Endothelial cell of umbilical vein (primary cell): ENCODE measurements at regions not wholly inside any gene's neighbourhood (a gene's known extent, or its start where the extent isn't known, plus 50 kb on each side); places are given as distances from the start of the nearest gene placed in this dataset.

Source experiments
- BruUV-seq: library from RNA; stranded (reverse); fragments of 400-500 nt; replicated peaks from 2 replicates; lab custom pipeline; 2021; lab: Mats Ljungman, UMichigan
- CTCF ChIA-PET: fragments of 300-600, 350-600 bp; sonication (Branson Sonifier 250); formaldehyde crosslinking; loops from one replicate; lab custom pipeline; 2021; ENCODE audit warnings: antibody characterized with exemption, inconsistent platforms; lab: Charles Lee
- POLR2A ChIA-PET: fragments of 300-600, 350-600 bp; sonication (Branson Sonifier 250); formaldehyde crosslinking; loops from one replicate; lab custom pipeline; 2021; ENCODE audit warnings: antibody characterized with exemption, inconsistent platforms; lab: Charles Lee
- DNase-seq: peaks from one replicate; pipeline ENCODE4 v3.0.0-alpha.2; 2011; ENCODE audit warnings: low read depth, low spot score
- FAIRE-seq: peaks from 2 replicates; lab custom pipeline; 2011; peaks lifted over from hg19 to GRCh38; lab: Jason Lieb, UNC
- H2AFZ ChIP-seq: 2 replicates; pipeline ENCODE4 v1.6.0; 2012; ENCODE audit warnings: low read depth, low read length, control low read depth, inconsistent platforms
- H3K27ac ChIP-seq: 2 replicates; pipeline ENCODE4 v1.5.1; 2011; ENCODE audit warnings: low read depth, mild to moderate bottlenecking, control low read depth, low read length, moderate library complexity; ENCODE audit not compliant: insufficient read depth
- H3K27me3 ChIP-seq, 2 experiments: 2 replicates each; pipeline versions ENCODE4 v1.6.0 to v1.6.1; 2011; ENCODE audit warnings: low read length in 2 of 2, mixed read lengths in 1 of 2; ENCODE audit not compliant: control insufficient read depth in 2 of 2, insufficient read depth in 2 of 2
- H3K36me3 ChIP-seq, 2 experiments: 2 replicates in 1 of 2; 3 replicates in 1 of 2; pipeline ENCODE4 v1.5.1; 2011; ENCODE audit warnings: low read length in 2 of 2, mild to moderate bottlenecking in 1 of 2, moderate library complexity in 1 of 2; ENCODE audit not compliant: control insufficient read depth in 2 of 2, insufficient read depth in 2 of 2; ENCODE audit errors: extremely low read depth in 1 of 2
- H3K4me1 ChIP-seq: 3 replicates; pipeline ENCODE4 v1.5.1; 2011; ENCODE audit warnings: mild to moderate bottlenecking, low read length; ENCODE audit not compliant: control insufficient read depth, insufficient read depth; ENCODE audit errors: extremely low read depth
- H3K4me2 ChIP-seq: 2 replicates; pipeline ENCODE4 v1.6.1; 2011; ENCODE audit warnings: low read length, control low read depth, mixed read lengths; ENCODE audit not compliant: insufficient read depth
- H3K4me3 ChIP-seq, 3 experiments: fragments of 200-600 bp in 1 of 3; sonication (generic), shearing (Covaris generic) in 1 of 3; replicated peaks in 1 of 3; 2 replicates each; pipeline ENCODE4 v1.5.1; 2011 to 2016; ENCODE audit warnings: control low read depth in 3 of 3, low read length in 3 of 3, mild to moderate bottlenecking in 2 of 3, inconsistent platforms in 1 of 3, low read depth in 1 of 3, moderate library complexity in 1 of 3; ENCODE audit not compliant: insufficient read depth in 1 of 3
- H3K79me2 ChIP-seq: 2 replicates; pipeline ENCODE4 v1.6.0; 2012; ENCODE audit warnings: low read length, inconsistent platforms; ENCODE audit not compliant: control insufficient read depth, insufficient read depth
- H3K9ac ChIP-seq: replicated peaks from 2 replicates; pipeline ENCODE3; 2011; ENCODE audit warnings: low read length, control low read depth; ENCODE audit not compliant: insufficient read depth; ENCODE audit errors: extremely low read depth
- H3K9me1 ChIP-seq: replicated peaks from 3 replicates; pipeline ENCODE4 v1.6.0; 2011; ENCODE audit warnings: mild to moderate bottlenecking, low read length; ENCODE audit not compliant: control insufficient read depth, insufficient read depth; ENCODE audit errors: extremely low read depth
- H3K9me3 ChIP-seq: replicated peaks from 2 replicates; pipeline ENCODE4 v1.5.1; 2012; ENCODE audit warnings: low read length, inconsistent platforms; ENCODE audit not compliant: control insufficient read depth, insufficient read depth
- H4K20me1 ChIP-seq: replicated peaks from 2 replicates; pipeline ENCODE3; 2011; ENCODE audit warnings: mild to moderate bottlenecking, low read length; ENCODE audit not compliant: control insufficient read depth, insufficient read depth; ENCODE audit errors: extremely low read depth
- EZH2 ChIP-seq: IDR thresholded peaks from 2 replicates; pipeline ENCODE4 v1.6.1; 2012; ENCODE audit warnings: borderline replicate concordance, low read depth, mild to moderate bottlenecking, moderate library complexity, low read length, inconsistent platforms; ENCODE audit not compliant: severe bottlenecking
- FOS ChIP-seq: IDR thresholded peaks from 2 replicates; pipeline ENCODE4 v1.6.1; 2011; ENCODE audit warnings: mild to moderate bottlenecking, low read length, moderate library complexity, borderline replicate concordance; ENCODE audit not compliant: insufficient read depth
- GATA2 ChIP-seq: IDR thresholded peaks from 2 replicates; pipeline ENCODE4 v1.7.0; 2011; ENCODE audit warnings: low read depth, mild to moderate bottlenecking, moderate library complexity, mixed read lengths, low read length; ENCODE audit not compliant: insufficient read length, insufficient read depth
- JUN ChIP-seq: IDR thresholded peaks from 2 replicates; pipeline ENCODE4 v1.6.1; 2011; ENCODE audit warnings: borderline replicate concordance, low read depth; ENCODE audit not compliant: insufficient read length, insufficient read depth
- MYC ChIP-seq: IDR thresholded peaks from one replicate; pipeline ENCODE4 v1.6.1; 2011; ENCODE audit warnings: mild to moderate bottlenecking, low read depth, low read length
- POLR2A ChIP-seq: IDR thresholded peaks from 2 replicates; pipeline ENCODE4 v1.6.1; 2012; ENCODE audit warnings: low read depth, mild to moderate bottlenecking, control low read depth, low read length
- POLR2AphosphoS5 ChIP-seq: IDR thresholded peaks from 2 replicates; pipeline ENCODE4 v1.6.1; 2012; ENCODE audit warnings: low read depth, mild to moderate bottlenecking, control low read depth, low read length, moderate library complexity; ENCODE audit not compliant: insufficient read depth
- dilution Hi-C: fragments of 300-500 bp; cut with MboI; formaldehyde crosslinking; loops from one replicate; pipeline ENCODE4 v1.15.0; 2019; ENCODE audit warnings: low sequenced_read_pairs; ENCODE audit not compliant: extremely low pct_ligation_motif_present
- intact Hi-C: fragments of 100-400 bp; cut with micrococcal nuclease; formaldehyde crosslinking; loops from one replicate; pipeline ENCODE4 v1.10.0; 2022
- TF ChIP-seq, protein P1 (sequence below), 2 donors: IDR thresholded peaks; 1 replicate in 1 of 2; 2 replicates in 1 of 2; pipeline ENCODE4 v1.5.1; 2011; ENCODE audit warnings: low read length in 2 of 2, mild to moderate bottlenecking in 2 of 2, moderate library complexity in 2 of 2, control low read depth in 1 of 2, inconsistent platforms in 1 of 2, low read depth in 1 of 2; ENCODE audit not compliant: insufficient read depth in 1 of 2; ENCODE audit errors: extremely low read depth in 1 of 2
- TF ChIP-seq, protein P2 (sequence below): IDR thresholded peaks from 2 replicates; pipeline ENCODE4 v1.6.1; 2011; ENCODE audit not compliant: insufficient read depth, insufficient read length

DNA sequence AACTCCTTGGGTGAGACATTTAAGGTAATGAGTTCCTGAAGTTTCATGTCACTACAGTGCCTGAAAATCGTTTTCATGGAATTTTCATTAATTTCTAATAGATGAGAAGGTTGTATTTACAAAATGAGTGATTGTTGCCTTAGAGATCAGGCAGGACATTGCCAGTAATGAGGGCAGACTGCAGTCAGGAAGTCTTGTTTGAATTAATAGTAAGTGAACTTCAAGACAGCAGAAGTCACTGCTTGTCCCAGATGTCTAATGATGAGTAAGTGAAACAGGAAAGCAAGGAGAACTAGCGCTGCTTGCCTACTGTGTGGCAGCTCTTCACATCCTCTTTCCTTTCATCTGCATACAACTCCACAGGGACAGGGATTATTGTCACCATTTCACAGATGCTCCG lies 237.4 kb downstream of the BAMBI start:
- Histone ChIP-seq H3K4me1 (peaks cover 6% of the 10 kb centered on the region), H3K4me3 (no peak overlapping the region), H3K79me2 (no peaks in the 10 kb centered on the region), H3K27me3 (peaks cover 0 to 2% of the 10 kb centered on the region in 2 experiments), H3K9me3 (no peaks in the 10 kb centered on the region), H4K20me1 (no peaks in the 10 kb centered on the region), H3K4me2 (no peak overlapping the region), H2AFZ (no peak overlapping the region), H3K36me3 (no peaks in the 10 kb centered on the region), H3K27ac (no peak overlapping the region), H3K9me1 (no peaks in the 10 kb centered on the region), H3K9ac (no peak overlapping the region)
- FAIRE-seq = no peak
- intact Hi-C loops (no loop called here), dilution Hi-C loops (no loop called here)
- POLR2A ChIA-PET = no interaction called here
- CTCF ChIA-PET = no interaction called here
- no TSS peak for BruUV-seq
- no peak for DNase-seq
- TF ChIP-seq POLR2A = no peak
- no peak for TF ChIP-seq JUN
- TF ChIP-seq GATA2 = no peak
- TF ChIP-seq, protein P1, sequence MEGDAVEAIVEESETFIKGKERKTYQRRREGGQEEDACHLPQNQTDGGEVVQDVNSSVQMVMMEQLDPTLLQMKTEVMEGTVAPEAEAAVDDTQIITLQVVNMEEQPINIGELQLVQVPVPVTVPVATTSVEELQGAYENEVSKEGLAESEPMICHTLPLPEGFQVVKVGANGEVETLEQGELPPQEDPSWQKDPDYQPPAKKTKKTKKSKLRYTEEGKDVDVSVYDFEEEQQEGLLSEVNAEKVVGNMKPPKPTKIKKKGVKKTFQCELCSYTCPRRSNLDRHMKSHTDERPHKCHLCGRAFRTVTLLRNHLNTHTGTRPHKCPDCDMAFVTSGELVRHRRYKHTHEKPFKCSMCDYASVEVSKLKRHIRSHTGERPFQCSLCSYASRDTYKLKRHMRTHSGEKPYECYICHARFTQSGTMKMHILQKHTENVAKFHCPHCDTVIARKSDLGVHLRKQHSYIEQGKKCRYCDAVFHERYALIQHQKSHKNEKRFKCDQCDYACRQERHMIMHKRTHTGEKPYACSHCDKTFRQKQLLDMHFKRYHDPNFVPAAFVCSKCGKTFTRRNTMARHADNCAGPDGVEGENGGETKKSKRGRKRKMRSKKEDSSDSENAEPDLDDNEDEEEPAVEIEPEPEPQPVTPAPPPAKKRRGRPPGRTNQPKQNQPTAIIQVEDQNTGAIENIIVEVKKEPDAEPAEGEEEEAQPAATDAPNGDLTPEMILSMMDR (IDR thresholded peaks at IDR 0.05; ENCODE audit: extremely low read depth in 1 of 2, insufficient read depth in 1 of 2, low read depth in 1 of 2, low read length in 2 of 2) = no peak
- TF ChIP-seq, protein P2, sequence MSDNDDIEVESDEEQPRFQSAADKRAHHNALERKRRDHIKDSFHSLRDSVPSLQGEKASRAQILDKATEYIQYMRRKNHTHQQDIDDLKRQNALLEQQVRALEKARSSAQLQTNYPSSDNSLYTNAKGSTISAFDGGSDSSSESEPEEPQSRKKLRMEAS = no peak
- TF ChIP-seq POLR2AphosphoS5 = no peak
- TF ChIP-seq MYC = no peak
- no peak for TF ChIP-seq FOS
- TF ChIP-seq EZH2 = no peak
